OCI-LY1 (cell line): ENCODE measurements at regions not wholly inside any gene's neighbourhood (a gene's known extent, or its start where the extent isn't known, plus 50 kb on each side); places are given as distances from the start of the nearest gene placed in this dataset.

Experiments used
- EZH2 ChIP-seq: fragments of 200-600 bp; sonication (generic), shearing (Covaris generic); IDR thresholded peaks from 2 replicates; pipeline ENCODE4 v1.8.0; 2017; ENCODE audit warnings: borderline replicate concordance, mixed run types, mild to moderate bottlenecking, antibody characterized with exemption, low read length, moderate library complexity, mixed read lengths
- TF ChIP-seq, protein P1 (sequence below): fragments of 200-600 bp; sonication (generic), shearing (Covaris generic); IDR thresholded peaks from 2 replicates; pipeline ENCODE4 v1.5.1; 2017; ENCODE audit warnings: mild to moderate bottlenecking, antibody characterized with exemption, low read length, moderate library complexity, mixed read lengths

DNA sequence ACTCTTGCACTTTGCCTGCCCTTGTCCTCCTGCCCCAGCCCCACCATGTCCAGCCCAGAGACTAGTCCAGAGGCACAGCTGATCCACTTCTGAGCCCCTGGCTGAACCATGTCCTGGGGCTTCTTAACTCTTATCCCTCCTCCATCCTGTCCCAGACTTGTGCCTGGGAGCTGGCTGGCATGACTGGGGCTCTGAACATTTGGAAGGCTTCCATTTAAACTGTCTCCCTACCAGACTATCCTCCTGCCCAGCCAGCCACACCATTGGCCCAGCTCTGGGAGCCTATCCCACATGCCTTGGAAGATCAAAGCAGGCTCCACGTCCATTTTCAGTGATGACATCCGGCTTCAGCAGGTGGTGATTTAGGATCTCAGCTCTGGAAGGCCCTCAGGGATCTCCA lies 57.4 kb downstream of the FAM241B start:
- TF ChIP-seq, protein P1, sequence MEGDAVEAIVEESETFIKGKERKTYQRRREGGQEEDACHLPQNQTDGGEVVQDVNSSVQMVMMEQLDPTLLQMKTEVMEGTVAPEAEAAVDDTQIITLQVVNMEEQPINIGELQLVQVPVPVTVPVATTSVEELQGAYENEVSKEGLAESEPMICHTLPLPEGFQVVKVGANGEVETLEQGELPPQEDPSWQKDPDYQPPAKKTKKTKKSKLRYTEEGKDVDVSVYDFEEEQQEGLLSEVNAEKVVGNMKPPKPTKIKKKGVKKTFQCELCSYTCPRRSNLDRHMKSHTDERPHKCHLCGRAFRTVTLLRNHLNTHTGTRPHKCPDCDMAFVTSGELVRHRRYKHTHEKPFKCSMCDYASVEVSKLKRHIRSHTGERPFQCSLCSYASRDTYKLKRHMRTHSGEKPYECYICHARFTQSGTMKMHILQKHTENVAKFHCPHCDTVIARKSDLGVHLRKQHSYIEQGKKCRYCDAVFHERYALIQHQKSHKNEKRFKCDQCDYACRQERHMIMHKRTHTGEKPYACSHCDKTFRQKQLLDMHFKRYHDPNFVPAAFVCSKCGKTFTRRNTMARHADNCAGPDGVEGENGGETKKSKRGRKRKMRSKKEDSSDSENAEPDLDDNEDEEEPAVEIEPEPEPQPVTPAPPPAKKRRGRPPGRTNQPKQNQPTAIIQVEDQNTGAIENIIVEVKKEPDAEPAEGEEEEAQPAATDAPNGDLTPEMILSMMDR: no peak
- TF ChIP-seq EZH2: no peak
